ENCODE measurements at regions not wholly inside any gene's neighbourhood (a gene's known extent, or its start where the extent isn't known, plus 50 kb on each side); places are given as distances from the start of the nearest gene placed in this dataset.
"Not testable (repeated sequence)": the region's sequence is repeated elsewhere in the genome, so short reads cannot be mapped to it uniquely, and the experiment has no call there.

DNA sequence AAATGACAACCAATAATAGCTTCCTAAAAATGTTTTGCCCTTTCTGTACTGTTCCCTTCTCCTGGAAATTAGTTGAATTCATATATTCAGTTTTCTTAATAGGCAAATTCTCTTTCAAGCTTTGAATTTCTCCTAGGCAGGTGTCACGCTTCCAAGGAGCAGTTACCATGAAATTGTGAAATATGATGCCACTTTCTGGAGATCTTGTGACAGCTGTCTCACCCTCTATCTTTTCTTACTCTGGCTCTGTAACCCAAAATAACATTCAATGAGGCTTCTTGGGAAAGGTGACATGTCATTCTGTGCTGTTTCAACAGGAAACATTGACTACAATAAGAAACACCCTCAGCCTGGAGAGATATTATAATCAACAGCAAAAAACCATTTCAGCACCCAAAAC is 80.3 kb upstream of the MRI1 start:
- Histone ChIP-seq H3K9me1 (replicated peaks; ENCODE audit: control insufficient read depth, extremely low read depth, insufficient read depth, low read length) (no peaks in the 10 kb centered on the region), H2AFZ (ENCODE audit: low read depth, low read length) (no peak overlapping the region), H3K4me2 (ENCODE audit: insufficient read depth, low read length) (no peak overlapping the region), H3K27ac (ENCODE audit: insufficient read depth, low read depth, low read length) (no peak overlapping the region), H3K36me3 (ENCODE audit: control insufficient read depth in 2 of 2, extremely low read depth in 1 of 2, insufficient read depth in 2 of 2, low read length in 2 of 2) (no peaks in the 10 kb centered on the region), H3K4me3 (replicated peaks in 1 of 3; ENCODE audit: insufficient read depth in 1 of 3, low read depth in 1 of 3, low read length in 3 of 3) (no peak overlapping the region), H4K20me1 (replicated peaks; ENCODE audit: control insufficient read depth, extremely low read depth, insufficient read depth, low read length) (no peaks in the 10 kb centered on the region), H3K9ac (replicated peaks; ENCODE audit: extremely low read depth, insufficient read depth, low read length) (no peak overlapping the region), H3K27me3 (ENCODE audit: control insufficient read depth in 2 of 2, insufficient read depth in 2 of 2, low read length in 2 of 2) (no peaks in the 10 kb centered on the region), H3K4me1 (ENCODE audit: control insufficient read depth, extremely low read depth, insufficient read depth, low read length) (no peaks in the 10 kb centered on the region), H3K79me2 (ENCODE audit: control insufficient read depth, insufficient read depth, low read length) (no peaks in the 10 kb centered on the region), H3K9me3 (replicated peaks; ENCODE audit: control insufficient read depth, insufficient read depth, low read length) (no peaks in the 10 kb centered on the region)
- dilution Hi-C loops (cut with MboI; ENCODE audit: extremely low pct_ligation_motif_present, low sequenced_read_pairs) (no loop called here), intact Hi-C loops (cut with micrococcal nuclease) (no loop called here)
- DNase-seq (ENCODE audit: low read depth, low spot score) (no peak), FAIRE-seq (no peak)
- BruUV-seq (replicated peaks), result no TSS peak
- TF ChIP-seq POLR2AphosphoS5 (IDR thresholded peaks at IDR 0.05; ENCODE audit: insufficient read depth, low read depth, low read length) (no peak), FOS (IDR thresholded peaks at IDR 0.05; ENCODE audit: borderline replicate concordance, insufficient read depth, low read length) (no peak), POLR2A (IDR thresholded peaks at IDR 0.05; ENCODE audit: low read depth, low read length) (no peak)
- ChIA-PET POLR2A (no interaction called here), CTCF (interaction anchor here (0.6 to 1.2 kb wide), 3 partner anchors 37 to 132 kb away, joined by 3 read pairs; no protein-coding TSS in a partner anchor)

DNA sequence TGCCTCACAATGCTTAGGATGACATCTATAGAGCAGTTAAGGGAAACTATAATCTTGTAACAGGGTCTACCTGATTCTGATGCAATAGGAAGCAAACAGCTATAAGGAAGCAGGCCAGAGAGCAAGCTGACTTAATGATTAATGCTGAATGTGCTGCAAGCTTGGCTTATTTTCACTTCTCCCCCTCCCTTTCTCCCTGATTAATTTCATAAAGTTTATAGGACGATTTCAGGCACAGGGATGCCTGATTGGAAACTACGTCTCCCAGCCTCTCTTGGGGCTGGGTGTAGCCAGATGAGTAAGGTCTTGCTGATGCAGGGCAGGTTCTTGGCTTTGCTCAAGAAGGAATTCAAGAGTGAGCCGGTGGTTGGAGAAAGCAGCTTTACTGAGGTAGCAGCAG is 82.8 kb upstream of the MRI1 start:
- H3K27ac ChIP-seq (ENCODE audit: insufficient read depth, low read depth, low read length), result no peak overlapping the region
- no peak overlapping the region for H3K9ac ChIP-seq (replicated peaks; ENCODE audit: extremely low read depth, insufficient read depth, low read length)
- no peaks in the 10 kb centered on the region for H3K9me3 ChIP-seq (replicated peaks; ENCODE audit: control insufficient read depth, insufficient read depth, low read length)
- dilution Hi-C loops (cut with MboI; ENCODE audit: extremely low pct_ligation_motif_present, low sequenced_read_pairs) (no loop called here), intact Hi-C loops (cut with micrococcal nuclease) (no loop called here)
- no peaks in the 10 kb centered on the region for H4K20me1 ChIP-seq (replicated peaks; ENCODE audit: control insufficient read depth, extremely low read depth, insufficient read depth, low read length)
- POLR2A ChIA-PET, result no interaction called here
- H3K79me2 ChIP-seq (ENCODE audit: control insufficient read depth, insufficient read depth, low read length), result no peaks in the 10 kb centered on the region
- CTCF ChIA-PET, result no interaction called here
- no peak for TF ChIP-seq CTCF (IDR thresholded peaks at IDR 0.05; ENCODE audit: extremely low read depth in 1 of 2, insufficient read depth in 1 of 2, low read depth in 1 of 2, low read length in 2 of 2)
- no peak for TF ChIP-seq MYC (IDR thresholded peaks at IDR 0.05; ENCODE audit: low read depth, low read length)
- TF ChIP-seq EZH2 (IDR thresholded peaks at IDR 0.05; ENCODE audit: borderline replicate concordance, low read depth, low read length, severe bottlenecking), result no peak
- H2AFZ ChIP-seq (ENCODE audit: low read depth, low read length), result no peak overlapping the region
- no peak overlapping the region for H3K4me3 ChIP-seq (replicated peaks in 1 of 3; ENCODE audit: insufficient read depth in 1 of 3, low read depth in 1 of 3, low read length in 3 of 3)
- BruUV-seq (replicated peaks), result no TSS peak
- H3K4me2 ChIP-seq (ENCODE audit: insufficient read depth, low read length), result no peak overlapping the region
- DNase-seq (ENCODE audit: low read depth, low spot score) (no peak), FAIRE-seq (no peak)
- H3K27me3 ChIP-seq (ENCODE audit: control insufficient read depth in 2 of 2, insufficient read depth in 2 of 2, low read length in 2 of 2), result no peaks in the 10 kb centered on the region
- H3K36me3 ChIP-seq (ENCODE audit: control insufficient read depth in 2 of 2, extremely low read depth in 1 of 2, insufficient read depth in 2 of 2, low read length in 2 of 2), result no peaks in the 10 kb centered on the region
- no peaks in the 10 kb centered on the region for H3K9me1 ChIP-seq (replicated peaks; ENCODE audit: control insufficient read depth, extremely low read depth, insufficient read depth, low read length)
- H3K4me1 ChIP-seq (ENCODE audit: control insufficient read depth, extremely low read depth, insufficient read depth, low read length), result no peaks in the 10 kb centered on the region

DNA sequence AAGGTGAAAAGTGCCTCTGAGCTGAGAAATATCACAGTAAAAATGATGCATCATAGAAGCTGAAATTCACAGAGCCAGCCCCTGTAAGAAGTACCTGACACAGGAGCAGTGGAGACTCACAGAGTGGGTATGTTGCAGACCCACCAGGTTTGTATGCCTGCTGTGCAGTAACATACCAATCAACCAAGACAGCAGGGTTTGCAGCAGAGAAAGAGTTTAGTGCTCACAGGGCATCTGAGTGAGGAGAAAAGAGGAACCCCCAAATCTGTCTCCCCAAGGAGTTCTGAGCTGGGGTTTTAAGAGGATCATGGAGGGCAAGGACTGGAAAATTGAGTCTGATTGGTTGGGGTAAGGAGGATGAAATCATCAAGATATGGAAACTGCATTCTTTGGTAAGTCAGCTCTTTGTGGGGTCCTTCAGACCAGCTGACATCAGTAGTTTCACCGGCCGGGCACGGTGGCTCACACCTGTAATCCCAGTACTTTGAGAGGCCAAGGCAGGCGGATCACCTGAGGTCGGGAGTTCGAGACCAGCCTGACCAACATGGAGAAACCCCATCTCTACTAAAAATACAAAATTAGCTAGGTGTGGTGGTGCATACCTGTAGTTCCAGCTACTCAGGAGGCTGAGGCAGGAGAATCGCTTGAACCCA is 83.5 kb upstream of the MRI1 start:
- H3K36me3 ChIP-seq (ENCODE audit: control insufficient read depth in 2 of 2, extremely low read depth in 1 of 2, insufficient read depth in 2 of 2, low read length in 2 of 2); H3K4me1 ChIP-seq (ENCODE audit: control insufficient read depth, extremely low read depth, insufficient read depth, low read length); FAIRE-seq; H3K9me1 ChIP-seq (replicated peaks; ENCODE audit: control insufficient read depth, extremely low read depth, insufficient read depth, low read length); H3K79me2 ChIP-seq (ENCODE audit: control insufficient read depth, insufficient read depth, low read length); H3K4me2 ChIP-seq (ENCODE audit: insufficient read depth, low read length); H4K20me1 ChIP-seq (replicated peaks; ENCODE audit: control insufficient read depth, extremely low read depth, insufficient read depth, low read length); intact Hi-C loops (cut with micrococcal nuclease); dilution Hi-C loops (cut with MboI; ENCODE audit: extremely low pct_ligation_motif_present, low sequenced_read_pairs); H3K27ac ChIP-seq (ENCODE audit: insufficient read depth, low read depth, low read length); H3K4me3 ChIP-seq (replicated peaks in 1 of 3; ENCODE audit: insufficient read depth in 1 of 3, low read depth in 1 of 3, low read length in 3 of 3); H3K9me3 ChIP-seq (replicated peaks; ENCODE audit: control insufficient read depth, insufficient read depth, low read length); BruUV-seq (replicated peaks); POLR2A ChIA-PET; H3K27me3 ChIP-seq (ENCODE audit: control insufficient read depth in 2 of 2, insufficient read depth in 2 of 2, low read length in 2 of 2); DNase-seq (ENCODE audit: low read depth, low spot score); H3K9ac ChIP-seq (replicated peaks; ENCODE audit: extremely low read depth, insufficient read depth, low read length); H2AFZ ChIP-seq (ENCODE audit: low read depth, low read length): not testable (repeated sequence)
- CTCF ChIA-PET, result interaction anchor here (0.6 kb wide), 1 partner anchor 38 kb away, joined by 3 read pairs; no protein-coding TSS in a partner anchor
